ENCODE measurements at regions not wholly inside any gene's neighbourhood (a gene's known extent, or its start where the extent isn't known, plus 50 kb on each side); places are given as distances from the start of the nearest gene placed in this dataset.

DNA sequence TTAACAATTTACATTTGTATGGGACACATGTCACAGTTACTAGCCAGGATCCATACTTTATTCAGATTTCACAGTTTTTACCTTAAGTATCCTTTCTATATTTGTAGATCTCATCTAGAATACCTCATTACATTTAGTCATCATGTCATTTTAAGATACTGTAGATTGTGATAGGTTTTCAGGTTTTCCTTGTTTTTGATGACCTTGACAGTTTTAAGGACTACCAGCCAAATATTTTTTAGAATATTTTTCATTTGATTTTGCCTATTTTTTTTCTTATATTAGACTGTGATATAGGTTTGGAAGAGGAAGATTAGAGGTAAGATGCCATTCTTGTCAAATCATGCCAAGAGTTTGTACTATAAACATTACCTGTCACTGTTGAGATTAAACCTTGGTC is 460.3 kb downstream of the ANKRD7 start:
- TF ChIP-seq CREB1 (CRISPR knock-in tag; IDR thresholded peaks at IDR 0.05; ENCODE audit: low read depth) (no peak), ZNF114 (CRISPR knock-in tag; IDR thresholded peaks at IDR 0.05) (no peak), STAT1 (IDR thresholded peaks at IDR 0.05; ENCODE audit: unreplicated experiment) (no peak), NANOG (IDR thresholded peaks at IDR 0.05; ENCODE audit: borderline replicate concordance) (no peak), POLR2AphosphoS5 (IDR thresholded peaks at IDR 0.05; ENCODE audit: low read depth) (no peak), EZH2phosphoT487 (IDR thresholded peaks at IDR 0.05; ENCODE audit: unreplicated experiment) (no peak), ZNF331 (CRISPR knock-in tag; IDR thresholded peaks at IDR 0.05; ENCODE audit: low read depth) (no peak), JUNB (IDR thresholded peaks at IDR 0.05; ENCODE audit: unreplicated experiment) (no peak), EZH2 (IDR thresholded peaks at IDR 0.05; ENCODE audit: low read depth, unreplicated experiment) (no peak)
- TF ChIP-seq, protein P1, sequence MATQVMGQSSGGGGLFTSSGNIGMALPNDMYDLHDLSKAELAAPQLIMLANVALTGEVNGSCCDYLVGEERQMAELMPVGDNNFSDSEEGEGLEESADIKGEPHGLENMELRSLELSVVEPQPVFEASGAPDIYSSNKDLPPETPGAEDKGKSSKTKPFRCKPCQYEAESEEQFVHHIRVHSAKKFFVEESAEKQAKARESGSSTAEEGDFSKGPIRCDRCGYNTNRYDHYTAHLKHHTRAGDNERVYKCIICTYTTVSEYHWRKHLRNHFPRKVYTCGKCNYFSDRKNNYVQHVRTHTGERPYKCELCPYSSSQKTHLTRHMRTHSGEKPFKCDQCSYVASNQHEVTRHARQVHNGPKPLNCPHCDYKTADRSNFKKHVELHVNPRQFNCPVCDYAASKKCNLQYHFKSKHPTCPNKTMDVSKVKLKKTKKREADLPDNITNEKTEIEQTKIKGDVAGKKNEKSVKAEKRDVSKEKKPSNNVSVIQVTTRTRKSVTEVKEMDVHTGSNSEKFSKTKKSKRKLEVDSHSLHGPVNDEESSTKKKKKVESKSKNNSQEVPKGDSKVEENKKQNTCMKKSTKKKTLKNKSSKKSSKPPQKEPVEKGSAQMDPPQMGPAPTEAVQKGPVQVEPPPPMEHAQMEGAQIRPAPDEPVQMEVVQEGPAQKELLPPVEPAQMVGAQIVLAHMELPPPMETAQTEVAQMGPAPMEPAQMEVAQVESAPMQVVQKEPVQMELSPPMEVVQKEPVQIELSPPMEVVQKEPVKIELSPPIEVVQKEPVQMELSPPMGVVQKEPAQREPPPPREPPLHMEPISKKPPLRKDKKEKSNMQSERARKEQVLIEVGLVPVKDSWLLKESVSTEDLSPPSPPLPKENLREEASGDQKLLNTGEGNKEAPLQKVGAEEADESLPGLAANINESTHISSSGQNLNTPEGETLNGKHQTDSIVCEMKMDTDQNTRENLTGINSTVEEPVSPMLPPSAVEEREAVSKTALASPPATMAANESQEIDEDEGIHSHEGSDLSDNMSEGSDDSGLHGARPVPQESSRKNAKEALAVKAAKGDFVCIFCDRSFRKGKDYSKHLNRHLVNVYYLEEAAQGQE (IDR thresholded peaks at IDR 0.05; ENCODE audit: unreplicated experiment), result no peak
- TF ChIP-seq, protein P2, sequence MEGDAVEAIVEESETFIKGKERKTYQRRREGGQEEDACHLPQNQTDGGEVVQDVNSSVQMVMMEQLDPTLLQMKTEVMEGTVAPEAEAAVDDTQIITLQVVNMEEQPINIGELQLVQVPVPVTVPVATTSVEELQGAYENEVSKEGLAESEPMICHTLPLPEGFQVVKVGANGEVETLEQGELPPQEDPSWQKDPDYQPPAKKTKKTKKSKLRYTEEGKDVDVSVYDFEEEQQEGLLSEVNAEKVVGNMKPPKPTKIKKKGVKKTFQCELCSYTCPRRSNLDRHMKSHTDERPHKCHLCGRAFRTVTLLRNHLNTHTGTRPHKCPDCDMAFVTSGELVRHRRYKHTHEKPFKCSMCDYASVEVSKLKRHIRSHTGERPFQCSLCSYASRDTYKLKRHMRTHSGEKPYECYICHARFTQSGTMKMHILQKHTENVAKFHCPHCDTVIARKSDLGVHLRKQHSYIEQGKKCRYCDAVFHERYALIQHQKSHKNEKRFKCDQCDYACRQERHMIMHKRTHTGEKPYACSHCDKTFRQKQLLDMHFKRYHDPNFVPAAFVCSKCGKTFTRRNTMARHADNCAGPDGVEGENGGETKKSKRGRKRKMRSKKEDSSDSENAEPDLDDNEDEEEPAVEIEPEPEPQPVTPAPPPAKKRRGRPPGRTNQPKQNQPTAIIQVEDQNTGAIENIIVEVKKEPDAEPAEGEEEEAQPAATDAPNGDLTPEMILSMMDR (conservative IDR thresholded peaks at IDR 0.05; ENCODE audit: low read depth in 2 of 2), result no peak
- TF ChIP-seq, protein P3, sequence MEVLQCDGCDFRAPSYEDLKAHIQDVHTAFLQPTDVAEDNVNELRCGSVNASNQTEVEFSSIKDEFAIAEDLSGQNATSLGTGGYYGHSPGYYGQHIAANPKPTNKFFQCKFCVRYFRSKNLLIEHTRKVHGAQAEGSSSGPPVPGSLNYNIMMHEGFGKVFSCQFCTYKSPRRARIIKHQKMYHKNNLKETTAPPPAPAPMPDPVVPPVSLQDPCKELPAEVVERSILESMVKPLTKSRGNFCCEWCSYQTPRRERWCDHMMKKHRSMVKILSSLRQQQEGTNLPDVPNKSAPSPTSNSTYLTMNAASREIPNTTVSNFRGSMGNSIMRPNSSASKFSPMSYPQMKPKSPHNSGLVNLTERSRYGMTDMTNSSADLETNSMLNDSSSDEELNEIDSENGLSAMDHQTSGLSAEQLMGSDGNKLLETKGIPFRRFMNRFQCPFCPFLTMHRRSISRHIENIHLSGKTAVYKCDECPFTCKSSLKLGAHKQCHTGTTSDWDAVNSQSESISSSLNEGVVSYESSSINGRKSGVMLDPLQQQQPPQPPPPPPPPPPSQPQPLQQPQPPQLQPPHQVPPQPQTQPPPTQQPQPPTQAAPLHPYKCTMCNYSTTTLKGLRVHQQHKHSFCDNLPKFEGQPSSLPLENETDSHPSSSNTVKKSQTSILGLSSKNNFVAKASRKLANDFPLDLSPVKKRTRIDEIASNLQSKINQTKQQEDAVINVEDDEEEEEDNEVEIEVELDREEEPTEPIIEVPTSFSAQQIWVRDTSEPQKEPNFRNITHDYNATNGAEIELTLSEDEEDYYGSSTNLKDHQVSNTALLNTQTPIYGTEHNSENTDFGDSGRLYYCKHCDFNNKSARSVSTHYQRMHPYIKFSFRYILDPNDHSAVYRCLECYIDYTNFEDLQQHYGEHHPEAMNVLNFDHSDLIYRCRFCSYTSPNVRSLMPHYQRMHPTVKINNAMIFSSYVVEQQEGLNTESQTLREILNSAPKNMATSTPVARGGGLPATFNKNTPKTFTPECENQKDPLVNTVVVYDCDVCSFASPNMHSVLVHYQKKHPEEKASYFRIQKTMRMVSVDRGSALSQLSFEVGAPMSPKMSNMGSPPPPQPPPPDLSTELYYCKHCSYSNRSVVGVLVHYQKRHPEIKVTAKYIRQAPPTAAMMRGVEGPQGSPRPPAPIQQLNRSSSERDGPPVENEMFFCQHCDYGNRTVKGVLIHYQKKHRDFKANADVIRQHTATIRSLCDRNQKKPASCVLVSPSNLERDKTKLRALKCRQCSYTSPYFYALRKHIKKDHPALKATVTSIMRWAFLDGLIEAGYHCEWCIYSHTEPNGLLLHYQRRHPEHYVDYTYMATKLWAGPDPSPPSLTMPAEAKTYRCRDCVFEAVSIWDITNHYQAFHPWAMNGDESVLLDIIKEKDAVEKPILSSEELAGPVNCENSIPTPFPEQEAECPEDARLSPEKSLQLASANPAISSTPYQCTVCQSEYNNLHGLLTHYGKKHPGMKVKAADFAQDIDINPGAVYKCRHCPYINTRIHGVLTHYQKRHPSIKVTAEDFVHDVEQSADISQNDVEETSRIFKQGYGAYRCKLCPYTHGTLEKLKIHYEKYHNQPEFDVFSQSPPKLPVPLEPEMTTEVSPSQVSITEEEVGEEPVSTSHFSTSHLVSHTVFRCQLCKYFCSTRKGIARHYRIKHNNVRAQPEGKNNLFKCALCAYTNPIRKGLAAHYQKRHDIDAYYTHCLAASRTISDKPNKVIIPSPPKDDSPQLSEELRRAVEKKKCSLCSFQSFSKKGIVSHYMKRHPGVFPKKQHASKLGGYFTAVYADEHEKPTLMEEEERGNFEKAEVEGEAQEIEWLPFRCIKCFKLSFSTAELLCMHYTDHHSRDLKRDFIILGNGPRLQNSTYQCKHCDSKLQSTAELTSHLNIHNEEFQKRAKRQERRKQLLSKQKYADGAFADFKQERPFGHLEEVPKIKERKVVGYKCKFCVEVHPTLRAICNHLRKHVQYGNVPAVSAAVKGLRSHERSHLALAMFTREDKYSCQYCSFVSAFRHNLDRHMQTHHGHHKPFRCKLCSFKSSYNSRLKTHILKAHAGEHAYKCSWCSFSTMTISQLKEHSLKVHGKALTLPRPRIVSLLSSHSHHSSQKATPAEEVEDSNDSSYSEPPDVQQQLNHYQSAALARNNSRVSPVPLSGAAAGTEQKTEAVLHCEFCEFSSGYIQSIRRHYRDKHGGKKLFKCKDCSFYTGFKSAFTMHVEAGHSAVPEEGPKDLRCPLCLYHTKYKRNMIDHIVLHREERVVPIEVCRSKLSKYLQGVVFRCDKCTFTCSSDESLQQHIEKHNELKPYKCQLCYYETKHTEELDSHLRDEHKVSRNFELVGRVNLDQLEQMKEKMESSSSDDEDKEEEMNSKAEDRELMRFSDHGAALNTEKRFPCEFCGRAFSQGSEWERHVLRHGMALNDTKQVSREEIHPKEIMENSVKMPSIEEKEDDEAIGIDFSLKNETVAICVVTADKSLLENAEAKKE (CRISPR knock-in tag; IDR thresholded peaks at IDR 0.05), result no peak
- TF ChIP-seq, protein P4, sequence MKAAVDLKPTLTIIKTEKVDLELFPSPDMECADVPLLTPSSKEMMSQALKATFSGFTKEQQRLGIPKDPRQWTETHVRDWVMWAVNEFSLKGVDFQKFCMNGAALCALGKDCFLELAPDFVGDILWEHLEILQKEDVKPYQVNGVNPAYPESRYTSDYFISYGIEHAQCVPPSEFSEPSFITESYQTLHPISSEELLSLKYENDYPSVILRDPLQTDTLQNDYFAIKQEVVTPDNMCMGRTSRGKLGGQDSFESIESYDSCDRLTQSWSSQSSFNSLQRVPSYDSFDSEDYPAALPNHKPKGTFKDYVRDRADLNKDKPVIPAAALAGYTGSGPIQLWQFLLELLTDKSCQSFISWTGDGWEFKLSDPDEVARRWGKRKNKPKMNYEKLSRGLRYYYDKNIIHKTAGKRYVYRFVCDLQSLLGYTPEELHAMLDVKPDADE (IDR thresholded peaks at IDR 0.05), result no peak
- H3K27ac Mint-ChIP-seq, result no peak overlapping the region
- H3K9me3 Mint-ChIP-seq, result no peaks in the 10 kb centered on the region
- H3K4me1 Mint-ChIP-seq, result no peaks in the 10 kb centered on the region; the same call in 2 of the 3 replicates
- Histone ChIP-seq H3F3A (replicated peaks; ENCODE audit: low read depth) (no peaks in the 10 kb centered on the region), H3K27ac (ENCODE audit: low read depth) (no peak overlapping the region), H3K4me3 (no peak overlapping the region), H3K4me2 (no peak overlapping the region), H2AFZ (no peak overlapping the region), H3K36me3 (ENCODE audit: insufficient read depth) (no peaks in the 10 kb centered on the region), H3K9me2 (ENCODE audit: insufficient read depth) (no peaks in the 10 kb centered on the region), H3K79me2 (replicated peaks; ENCODE audit: insufficient read depth) (no peaks in the 10 kb centered on the region), H3K27me3 (ENCODE audit: insufficient read depth) (no peaks in the 10 kb centered on the region), H4K20me1 (replicated peaks; ENCODE audit: insufficient read depth) (no peaks in the 10 kb centered on the region), H3K4me1 (ENCODE audit: insufficient read depth) (no peaks in the 10 kb centered on the region)
- no peak overlapping the region for H3K4me3 Mint-ChIP-seq
- H3K27me3 Mint-ChIP-seq (ENCODE audit: insufficient read depth, low read depth, poor library complexity), result no peaks in the 10 kb centered on the region
- DNase-seq (ENCODE audit: low spot score) (no peak), ATAC-seq (no peak)
- H3K36me3 Mint-ChIP-seq (ENCODE audit: low read depth), result no peaks in the 10 kb centered on the region

Data from GM23338 (cell line).